ENCODE measurements at regions not wholly inside any gene's neighbourhood (a gene's known extent, or its start where the extent isn't known, plus 50 kb on each side); places are given as distances from the start of the nearest gene placed in this dataset.
A peak's percentile ranks its signal among the peaks of the same experiment; 100 is the strongest.

- DNase-seq (no peak), FAIRE-seq (no peak), ATAC-seq (no peak)
- Histone ChIP-seq H3K27ac (no peak overlapping the region), H3K4me1 (peaks cover 6 to 22% (median 14%) of the 10 kb centered on the region in 3 donors), H3K9me3 (no peaks in the 10 kb centered on the region), H3K36me3 (no peaks in the 10 kb centered on the region), H3K4me3 (no peak overlapping the region), H3K27me3 (no peaks in the 10 kb centered on the region)
- TF ChIP-seq CTCF (IDR thresholded peaks at IDR 0.05) = no peak
- 85 to 90% methylated on average over 5 of the region's 5 CpGs for WGBS, 2 donors
- intact Hi-C loops (cut with DNase I) = no loop called here
Measured at GRCh38 chr6:134381959-134382358, 64.0 kb upstream of the SGK1 start.

- Histone ChIP-seq H3K27me3 (no peaks in the 10 kb centered on the region), H3K4me1 (peaks cover 6 to 22% (median 14%) of the 10 kb centered on the region in 3 donors), H3K36me3 (no peaks in the 10 kb centered on the region), H3K4me3 (no peak overlapping the region), H3K9me3 (no peaks in the 10 kb centered on the region), H3K27ac (peak overlapping the region; percentile 9 to 83 (median 54))
- no peak for FAIRE-seq
- WGBS, 2 donors = 9% methylated on average over 1 of the region's 1 CpG
- DNase-seq = no peak
- TF ChIP-seq CTCF (IDR thresholded peaks at IDR 0.05) = no peak
- ATAC-seq = peak; percentile 48 to 65 (median 59)
- intact Hi-C loops (cut with DNase I) = loop anchor here in 1 of 3 donors (10.0 kb wide), 1 partner anchor 205 kb away; no protein-coding TSS in a partner anchor
Measured at GRCh38 chr6:134379599-134379998, 61.7 kb upstream of the SGK1 start.

GRCh38 chr6:134379076-134379475 is 61.2 kb upstream of the SGK1 start:
- peak; percentile 93 to 98 (median 98) for ATAC-seq
- DNase-seq = peak in 5 of 6 donors; percentile 66 to 83 (median 74)
- intact Hi-C loops (cut with DNase I) = loop anchor here in 1 of 3 donors (10.0 kb wide), 1 partner anchor 204 kb away; no protein-coding TSS in a partner anchor
- 13 to 17% methylated on average over 5 of the region's 5 CpGs for WGBS, 2 donors
- Histone ChIP-seq H3K27me3 (no peaks in the 10 kb centered on the region), H3K27ac (peak overlapping the region; percentile 9 to 83 (median 54)), H3K4me1 (peaks cover 6 to 22% (median 14%) of the 10 kb centered on the region in 3 donors), H3K4me3 (no peak overlapping the region), H3K9me3 (no peaks in the 10 kb centered on the region), H3K36me3 (no peaks in the 10 kb centered on the region)
- TF ChIP-seq CTCF (IDR thresholded peaks at IDR 0.05) = no peak
- no peak for FAIRE-seq

GRCh38 chr6:134378426-134378825 is 60.5 kb upstream of the SGK1 start:
- TF ChIP-seq CTCF (IDR thresholded peaks at IDR 0.05) = no peak
- no peaks in the 10 kb centered on the region for H3K27me3 ChIP-seq
- peaks cover 8 to 23% (median 14%) of the 10 kb centered on the region in 3 donors for H3K4me1 ChIP-seq
- 50 to 56% methylated on average over 1 of the region's 1 CpG for WGBS, 2 donors
- H3K27ac ChIP-seq = peak overlapping the region in 2 of 4 donors; percentile 78 to 83
- ATAC-seq (no peak), FAIRE-seq (no peak), DNase-seq (no peak)
- H3K4me3 ChIP-seq = no peak overlapping the region
- no peaks in the 10 kb centered on the region for H3K36me3 ChIP-seq
- intact Hi-C loops (cut with DNase I) = loop anchor here in 1 of 3 donors (10.0 kb wide), 1 partner anchor 204 kb away; no protein-coding TSS in a partner anchor
- no peaks in the 10 kb centered on the region for H3K9me3 ChIP-seq

GRCh38 chr6:134376785-134377184 is 58.9 kb upstream of the SGK1 start:
- H3K27me3 ChIP-seq = no peaks in the 10 kb centered on the region
- no peak overlapping the region for H3K4me3 ChIP-seq
- DNase-seq (no peak), FAIRE-seq (no peak), ATAC-seq (no peak)
- H3K4me1 ChIP-seq = peaks cover 12 to 31% (median 14%) of the 10 kb centered on the region in 3 donors
- H3K9me3 ChIP-seq = no peaks in the 10 kb centered on the region
- H3K27ac ChIP-seq = no peak overlapping the region
- H3K36me3 ChIP-seq = no peaks in the 10 kb centered on the region
- TF ChIP-seq CTCF (IDR thresholded peaks at IDR 0.05) = no peak
- intact Hi-C loops (cut with DNase I) = loop anchor here in 1 of 3 donors (10.0 kb wide), 1 partner anchor 202 kb away; no protein-coding TSS in a partner anchor
- 95% methylated on average over 3 of the region's 3 CpGs for WGBS, 2 donors
